Embryonic facial prominence (tissue), 1 donor: ENCODE measurements at regions not wholly inside any gene's neighbourhood (a gene's known extent, or its start where the extent isn't known, plus 50 kb on each side); places are given as distances from the start of the nearest gene placed in this dataset.

Experiments used
- DNase-seq: peaks from one replicate; pipeline ENCODE4 v3.0.0-alpha.2; 2016; ENCODE audit errors: extremely low spot score

DNA sequence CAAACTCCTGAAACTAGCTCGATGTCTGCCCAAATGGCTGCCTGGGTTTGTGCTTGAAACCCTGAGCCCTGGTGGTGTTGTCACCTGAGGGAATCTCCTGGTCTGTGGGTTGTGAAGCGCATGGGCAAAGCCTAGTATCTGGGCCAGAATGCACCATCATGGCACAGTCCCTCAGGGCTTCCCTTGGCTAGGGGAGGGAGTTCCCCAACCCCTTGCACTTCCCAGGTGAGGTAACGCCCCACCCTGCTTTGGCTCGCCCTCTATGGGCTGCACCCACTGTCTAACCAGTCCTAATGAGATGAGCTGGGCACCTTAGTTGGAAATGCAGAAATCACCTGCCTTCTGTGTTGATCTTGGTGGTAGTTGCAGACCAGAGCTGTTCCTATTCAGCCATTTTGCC lies 152.9 kb upstream of the MAP3K7 start:
- DNase-seq: no peak

DNA sequence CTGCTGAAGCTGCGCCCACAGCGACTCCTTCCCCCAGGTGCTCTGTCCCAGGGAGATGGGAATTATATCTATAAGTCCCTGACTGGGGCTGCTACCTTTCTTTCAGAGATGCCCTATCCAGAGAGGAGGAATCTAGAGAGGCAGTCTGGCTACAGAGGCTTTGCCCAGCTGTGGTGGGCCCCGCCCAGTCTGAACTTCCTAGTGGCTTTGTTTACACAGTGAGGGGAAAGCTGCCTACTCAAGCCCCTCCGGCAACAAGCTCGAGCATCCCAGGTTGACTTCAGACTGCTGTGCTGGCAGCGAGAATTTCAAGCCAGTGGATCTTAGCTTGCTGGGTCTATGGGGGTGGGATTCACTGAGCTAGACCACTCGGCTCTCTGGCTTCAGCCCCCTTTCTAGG lies 152.5 kb upstream of the MAP3K7 start:
- DNase-seq: no peak

DNA sequence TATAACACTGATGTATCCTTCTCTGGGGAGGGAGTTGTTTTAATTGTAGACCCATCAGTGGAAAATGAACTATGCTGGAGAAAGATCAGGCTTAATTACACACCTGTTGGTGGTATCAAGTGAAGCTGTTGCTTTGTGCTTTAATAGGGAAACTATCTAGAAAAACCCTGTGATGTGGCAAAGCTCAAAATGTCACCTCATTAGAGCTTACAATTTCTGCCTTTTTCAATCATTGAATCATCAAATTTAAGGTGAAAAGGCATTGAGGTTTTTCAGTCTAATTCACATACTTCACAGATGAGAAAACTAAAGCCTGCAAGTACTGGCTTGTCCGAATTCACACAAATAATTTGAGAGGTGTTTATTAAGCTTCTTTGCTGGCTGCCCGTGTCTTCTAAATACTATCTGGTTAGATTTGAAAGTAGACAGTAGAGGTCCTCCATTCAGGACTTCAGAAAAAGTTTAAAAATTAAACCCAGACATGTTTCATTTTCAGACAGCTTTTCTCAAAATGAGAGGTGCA lies 143.3 kb upstream of the MAP3K7 start:
- no peak for DNase-seq

DNA sequence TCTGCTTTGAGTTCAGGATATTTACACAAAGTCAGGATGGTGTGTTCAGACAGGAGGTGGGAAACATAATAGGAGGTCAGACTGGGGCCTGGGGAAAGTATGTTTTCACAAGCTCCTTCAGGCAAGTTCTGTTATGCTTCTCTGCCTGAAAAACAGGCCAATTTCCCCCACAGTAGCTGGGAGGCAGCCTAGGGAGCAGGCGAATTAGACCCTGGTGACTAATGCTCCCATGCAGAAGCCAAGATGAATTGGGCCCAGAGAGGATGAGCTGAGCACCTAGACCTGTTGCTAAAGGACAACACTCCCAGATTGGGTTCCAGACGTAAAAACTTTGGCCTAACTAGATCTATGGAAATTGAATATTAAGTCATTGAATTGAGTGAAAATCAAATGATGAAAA lies 142.2 kb upstream of the MAP3K7 start:
- DNase-seq: no peak

DNA sequence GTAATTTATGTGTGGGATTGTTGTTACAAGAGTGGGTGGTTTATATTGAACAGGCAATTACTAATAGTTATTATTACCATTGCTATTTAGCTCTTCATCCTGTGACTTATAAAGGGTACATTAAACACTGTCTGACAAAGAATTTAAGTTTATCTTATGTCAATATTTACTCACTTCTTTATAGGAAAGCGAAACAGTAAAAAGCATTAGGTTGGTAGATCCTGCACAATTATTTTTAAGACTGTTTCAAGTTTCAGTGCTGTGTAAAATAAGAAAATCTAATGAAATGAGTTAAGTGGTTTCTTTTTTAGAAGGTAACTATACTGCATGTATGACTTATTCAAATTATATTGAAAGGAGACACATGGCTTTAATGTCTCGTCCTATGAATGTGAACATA lies 135.8 kb upstream of the MAP3K7 start:
- no peak for DNase-seq

DNA sequence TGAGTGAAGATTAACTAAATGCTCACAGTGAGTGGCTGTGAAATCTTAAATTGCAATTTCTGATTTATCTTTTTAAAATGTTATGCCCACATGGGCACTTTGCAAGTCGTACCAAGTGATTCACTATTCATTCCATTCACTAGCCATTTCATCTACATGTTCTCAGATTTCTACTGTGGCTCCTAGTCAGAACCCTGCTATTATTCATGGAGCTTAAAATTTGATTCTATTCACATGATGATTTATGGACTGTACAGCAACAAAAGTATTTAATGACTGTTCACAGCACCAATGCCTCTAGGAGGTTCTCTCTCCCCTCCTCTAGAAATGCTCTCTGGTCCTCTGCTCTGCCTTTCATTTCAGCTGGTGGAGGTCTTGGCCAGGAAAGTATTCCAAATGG lies 133.5 kb upstream of the MAP3K7 start:
- DNase-seq: no peak

DNA sequence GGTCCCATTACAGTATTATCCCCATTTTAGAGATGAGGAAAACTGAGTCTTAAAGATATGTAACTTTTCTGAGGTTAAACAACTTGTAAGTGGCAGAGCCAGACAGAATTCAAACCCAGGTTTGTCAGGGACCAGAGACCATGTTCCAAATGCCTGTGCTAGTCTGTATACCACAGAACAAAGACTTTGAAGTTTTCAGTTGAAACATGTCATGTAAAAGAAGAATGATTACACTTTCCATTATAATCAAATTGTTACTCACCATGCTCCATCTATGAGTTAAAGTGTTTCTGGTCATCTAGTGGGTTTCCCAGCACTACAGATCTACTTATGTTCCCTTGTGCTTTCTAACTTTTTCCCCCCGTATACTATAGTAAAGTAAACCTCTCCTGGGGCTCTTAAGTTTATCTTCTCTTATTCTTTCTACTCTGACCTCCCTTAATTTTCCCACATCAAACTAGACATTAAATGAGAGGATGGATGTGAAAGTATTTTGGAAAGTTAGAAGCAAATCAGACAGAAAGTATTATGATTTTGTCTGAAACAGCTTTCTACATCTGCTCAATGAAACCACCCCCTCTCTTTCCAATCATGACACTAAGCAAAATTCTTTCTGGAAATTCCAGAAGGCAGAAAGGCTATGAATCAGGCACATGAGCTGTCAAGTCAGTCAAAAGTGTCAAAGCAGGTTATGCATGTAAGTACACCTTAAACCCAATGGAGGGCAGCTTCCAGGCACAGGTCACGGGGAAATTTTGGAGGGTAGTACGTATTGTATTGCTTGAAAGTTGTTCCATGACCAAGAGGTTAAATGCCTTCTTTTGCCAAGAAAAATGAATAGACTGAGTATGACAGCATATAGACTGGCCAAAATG lies 132.7 kb upstream of the MAP3K7 start:
- no peak for DNase-seq

DNA sequence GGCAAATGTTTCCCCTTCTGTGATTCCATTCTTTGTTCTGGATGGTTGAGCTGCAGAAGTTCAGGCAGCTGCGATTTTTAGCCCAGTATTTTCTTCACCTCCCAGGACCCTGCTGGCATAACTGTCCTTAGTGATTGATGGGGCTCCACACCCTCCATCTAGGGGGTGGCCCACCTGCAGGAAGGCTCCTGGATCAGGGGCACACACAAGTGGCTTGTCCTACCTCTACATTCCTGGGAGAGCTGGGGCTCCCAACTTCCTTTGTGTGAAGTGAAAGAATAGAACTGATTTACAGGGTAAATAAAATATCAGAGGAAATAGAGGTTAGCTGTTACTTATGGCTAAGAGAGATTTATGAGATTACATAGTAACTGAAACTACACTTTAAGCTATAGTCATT lies 129.5 kb upstream of the MAP3K7 start:
- no peak for DNase-seq

DNA sequence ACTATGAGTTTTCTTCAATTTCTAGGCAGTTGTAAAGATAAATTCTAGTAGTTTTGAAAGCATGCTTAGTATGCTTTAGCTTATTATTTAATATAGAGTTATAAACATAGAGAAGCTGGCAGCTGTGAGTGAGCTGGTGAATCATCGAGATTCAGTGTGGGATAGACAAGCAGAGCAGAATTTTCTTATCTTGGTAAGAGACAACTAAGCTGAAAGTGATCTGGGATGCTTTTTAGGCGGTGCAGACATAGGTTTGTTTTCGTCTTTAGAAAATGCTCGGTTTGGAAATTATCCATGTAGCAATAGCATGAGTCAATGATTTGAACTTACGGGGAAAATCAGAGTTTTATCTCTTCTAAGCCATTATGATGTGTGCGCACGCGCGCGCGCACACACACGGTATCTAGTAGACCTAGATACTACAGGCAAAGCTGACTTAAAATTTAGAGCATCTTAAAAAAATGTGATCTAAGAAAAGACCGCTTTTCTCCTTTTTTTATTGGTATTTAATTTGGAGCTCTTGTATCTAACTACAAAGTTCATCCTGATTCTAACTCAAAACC lies 128.3 kb upstream of the MAP3K7 start:
- no peak for DNase-seq

DNA sequence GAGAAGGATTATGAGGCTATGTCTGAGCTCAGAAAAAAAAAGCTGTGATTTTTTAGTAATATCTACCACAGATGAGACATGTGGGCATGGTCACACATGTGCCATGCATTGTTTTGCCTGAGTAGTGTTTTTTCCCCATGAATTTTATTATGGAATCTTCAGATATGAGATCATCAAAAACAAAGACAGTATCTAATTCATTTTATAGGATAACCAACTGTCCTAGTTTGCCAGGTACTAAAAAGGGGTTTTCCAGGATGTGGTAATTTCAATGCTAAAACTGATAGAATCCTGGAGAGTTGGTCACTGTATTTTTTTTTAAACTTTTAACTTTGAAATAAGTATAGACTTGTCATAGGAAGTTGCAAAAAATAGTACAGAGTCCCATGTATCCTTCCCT lies 127.4 kb upstream of the MAP3K7 start:
- no peak for DNase-seq

DNA sequence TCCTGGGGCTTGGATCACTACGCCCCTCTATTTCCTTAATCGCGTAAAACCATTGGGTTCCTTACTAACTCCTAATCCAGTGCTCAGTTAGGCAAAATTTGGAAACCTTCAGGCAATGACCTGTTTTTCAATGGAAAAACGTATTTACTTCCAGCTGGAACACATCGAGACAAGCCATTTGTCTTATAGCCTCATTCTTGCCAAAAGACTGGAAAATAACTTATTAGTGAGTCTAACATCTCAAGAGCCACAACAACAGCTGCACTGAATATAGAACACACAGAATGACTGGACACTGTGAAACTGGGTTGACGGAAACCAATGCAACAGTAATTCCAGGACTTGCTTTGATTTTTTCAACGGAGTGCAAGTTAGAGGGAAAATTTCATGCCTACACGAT lies 125.2 kb upstream of the MAP3K7 start:
- no peak for DNase-seq

DNA sequence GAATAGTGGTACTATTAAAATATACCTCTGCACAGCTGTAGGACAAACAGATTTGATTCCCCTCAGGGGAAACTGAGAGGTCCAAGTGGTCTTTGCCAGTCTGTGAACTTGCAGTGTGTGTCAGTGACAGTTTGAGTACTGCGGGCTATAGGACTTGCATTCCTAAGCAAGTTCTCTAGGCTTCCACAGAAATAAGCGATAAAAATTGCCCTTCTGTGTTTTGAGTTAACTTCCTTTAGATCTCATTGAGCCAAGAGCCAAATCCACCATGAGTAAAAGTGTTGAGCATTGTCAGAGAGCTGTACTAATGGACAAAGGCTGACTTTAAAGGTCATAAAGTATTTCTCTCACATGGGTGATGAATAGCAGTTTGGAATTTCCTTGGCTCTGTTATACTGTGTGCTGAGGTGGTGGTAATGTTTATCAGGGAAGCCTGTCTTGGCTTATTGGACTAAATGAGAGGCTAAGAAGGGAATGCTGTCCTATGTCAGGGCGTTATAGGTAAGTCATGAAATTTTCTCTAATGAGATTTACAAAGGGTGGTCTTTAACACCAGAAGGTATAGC lies 122.6 kb upstream of the MAP3K7 start:
- no peak for DNase-seq

DNA sequence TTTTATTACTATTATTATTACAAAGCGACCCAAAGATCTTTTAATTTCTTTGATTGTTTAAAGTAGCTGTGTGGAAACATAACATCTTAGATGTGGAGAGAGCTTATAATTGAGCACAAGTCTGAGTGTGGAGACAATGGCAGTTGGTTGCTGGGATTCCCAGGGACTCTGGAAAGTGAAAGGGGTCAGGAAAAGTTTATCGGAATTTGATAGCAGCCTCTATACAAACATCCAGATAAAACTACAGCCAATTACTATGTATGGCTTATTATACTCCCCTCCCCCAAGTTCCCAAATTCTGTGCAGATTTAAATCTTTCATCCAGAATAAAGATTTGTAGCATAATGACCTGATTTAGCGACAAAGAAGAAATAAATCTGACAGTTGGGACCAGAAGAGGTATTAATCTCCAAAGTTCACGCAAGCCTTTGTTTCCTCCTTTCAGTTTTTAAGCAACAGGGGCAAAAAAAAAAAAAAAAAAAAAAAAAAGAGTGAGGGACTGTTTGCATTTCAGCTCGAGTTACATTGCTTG lies 121.4 kb upstream of the MAP3K7 start:
- DNase-seq: no peak

DNA sequence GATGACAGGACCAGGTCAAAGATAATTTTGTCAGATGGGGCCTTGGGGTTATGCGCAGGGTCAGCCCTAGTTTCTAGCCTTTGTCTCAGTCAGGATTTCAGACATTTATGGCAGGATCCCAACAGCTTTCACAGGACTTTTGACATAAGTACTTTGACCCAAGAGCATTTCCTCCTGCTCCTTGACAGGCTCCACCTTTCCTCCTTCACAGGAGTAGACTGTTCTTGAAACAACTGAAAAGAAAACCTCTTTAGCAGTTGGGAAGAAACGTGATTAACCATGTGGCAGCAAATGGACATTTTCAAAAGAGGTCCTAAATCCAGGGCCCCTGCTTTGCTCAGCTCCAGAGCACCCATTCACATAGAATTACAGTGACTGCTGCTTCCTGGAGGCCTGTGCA lies 120.4 kb upstream of the MAP3K7 start:
- no peak for DNase-seq

DNA sequence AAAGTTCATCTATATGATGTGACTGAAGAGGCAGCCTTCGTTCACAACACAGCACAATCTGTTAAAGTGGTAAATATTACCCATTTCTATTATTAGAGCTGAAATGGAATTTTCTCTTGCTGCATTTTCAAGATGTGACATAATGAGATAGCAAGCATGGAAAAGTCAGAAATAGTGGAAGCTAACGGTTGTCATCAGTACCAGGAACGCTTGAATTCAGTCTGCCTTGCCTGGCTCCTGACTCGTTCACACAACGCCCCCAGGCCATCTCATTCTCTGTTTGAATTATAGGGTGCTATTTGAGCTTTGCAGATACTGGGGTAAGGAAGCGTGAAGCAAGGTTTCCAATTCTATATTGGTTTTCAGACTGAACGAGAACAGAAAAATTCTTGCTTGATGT lies 116.5 kb upstream of the MAP3K7 start:
- DNase-seq: no peak

DNA sequence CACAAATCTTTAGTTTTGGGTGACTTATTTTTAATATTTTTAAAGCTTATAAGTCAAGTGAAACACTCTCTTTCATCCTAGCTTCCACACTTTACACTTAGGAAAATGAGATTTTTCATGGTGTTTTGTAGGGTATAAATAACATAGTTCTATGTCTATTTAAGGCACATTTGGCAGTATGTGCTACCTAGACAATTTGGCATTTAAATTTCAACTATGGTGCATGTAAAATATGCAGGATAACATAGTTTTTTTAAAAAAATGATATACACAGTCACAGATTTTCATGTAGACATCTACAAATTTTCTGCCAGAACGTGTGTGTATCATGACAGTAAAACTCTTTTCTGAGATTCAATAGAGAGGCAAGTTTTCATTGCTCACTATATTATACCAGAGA lies 115.1 kb upstream of the MAP3K7 start:
- no peak for DNase-seq

DNA sequence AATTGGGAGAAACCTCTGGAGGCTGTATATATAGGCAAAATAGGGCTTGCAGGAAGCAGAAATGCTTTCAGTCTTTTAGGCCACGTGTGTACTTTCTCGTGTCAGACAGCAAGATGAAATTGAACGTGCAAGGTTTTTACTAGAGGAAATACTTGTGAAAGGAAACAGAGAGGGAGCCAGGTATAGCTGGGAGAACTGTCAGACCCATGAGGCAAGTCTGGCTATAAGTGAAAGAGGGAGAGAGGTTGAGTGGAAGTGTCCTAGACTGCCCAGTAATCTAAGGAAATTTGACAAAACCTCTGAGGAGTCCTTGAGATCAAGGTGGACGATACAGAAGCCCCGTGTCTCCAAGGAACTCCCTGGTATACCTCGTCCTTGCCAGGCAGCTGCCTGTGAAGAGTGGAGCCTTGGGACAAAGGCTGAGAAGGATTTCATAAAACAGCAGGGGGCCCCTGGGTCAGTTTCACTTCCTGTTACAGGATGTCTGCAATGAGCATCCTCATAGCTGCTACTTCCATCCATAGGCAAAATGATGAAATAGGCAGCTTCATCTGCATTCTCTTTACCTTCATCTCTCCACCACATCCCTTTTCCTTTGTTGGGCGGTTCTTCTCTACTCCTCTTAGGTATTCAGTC lies 114.4 kb upstream of the MAP3K7 start:
- no peak for DNase-seq

DNA sequence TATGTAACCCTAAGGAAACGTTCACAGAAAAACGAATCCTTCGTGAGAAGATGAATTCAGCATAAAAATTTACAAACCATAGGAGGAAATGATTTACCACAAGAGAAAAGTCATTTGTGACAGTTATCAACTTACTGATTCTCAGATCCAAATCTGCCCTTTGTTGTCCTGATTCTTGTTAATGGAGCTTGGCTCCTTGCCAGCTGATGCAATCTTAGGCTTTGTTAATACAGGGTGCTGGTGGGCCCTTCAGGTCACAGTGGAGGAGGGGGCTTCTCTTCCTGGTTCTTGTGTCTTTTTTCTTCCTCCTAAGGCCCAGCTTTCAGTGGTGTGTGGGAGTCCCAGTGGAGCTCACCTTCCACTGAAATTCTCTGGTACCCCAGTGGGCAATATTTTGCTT lies 108.4 kb upstream of the MAP3K7 start:
- no peak for DNase-seq

DNA sequence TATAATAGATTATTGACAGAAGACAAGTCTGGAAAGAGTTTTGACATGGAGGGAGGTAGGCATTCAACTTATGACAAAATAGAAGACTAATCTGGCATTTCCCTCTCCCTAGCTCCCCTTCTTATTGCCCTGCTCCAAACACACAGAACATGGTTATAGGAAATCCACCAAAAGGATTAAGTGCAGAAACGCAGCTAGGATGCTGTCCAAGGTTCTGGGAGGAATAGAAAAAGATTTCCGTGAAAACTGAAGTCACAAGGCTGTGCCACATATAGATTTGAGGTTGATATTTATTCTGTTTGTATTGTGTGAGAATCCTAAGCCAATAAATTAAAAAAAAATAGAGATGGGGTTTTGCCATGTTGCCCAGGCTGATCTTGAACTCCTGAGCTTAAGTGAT lies 107.9 kb upstream of the MAP3K7 start:
- DNase-seq: no peak

DNA sequence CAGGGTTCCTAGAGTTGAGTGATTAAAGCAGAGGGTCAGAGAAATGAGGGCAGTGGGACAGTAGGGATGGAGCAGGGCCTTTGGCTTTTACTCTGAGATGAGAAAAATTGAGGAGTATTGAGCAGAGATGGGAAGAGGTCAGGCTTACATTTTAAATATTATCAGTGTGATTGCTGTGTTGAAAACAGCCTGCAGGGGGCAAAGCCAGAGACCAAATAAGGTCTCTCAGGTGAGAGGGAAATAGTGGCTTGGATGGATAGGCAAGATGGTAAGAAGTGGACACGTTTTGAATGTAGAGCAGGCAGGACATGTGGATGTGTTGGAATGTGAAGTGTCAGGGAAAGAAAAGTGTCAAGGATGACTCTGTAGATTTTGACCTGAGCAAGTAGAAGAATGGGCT lies 105.0 kb upstream of the MAP3K7 start:
- no peak for DNase-seq

DNA sequence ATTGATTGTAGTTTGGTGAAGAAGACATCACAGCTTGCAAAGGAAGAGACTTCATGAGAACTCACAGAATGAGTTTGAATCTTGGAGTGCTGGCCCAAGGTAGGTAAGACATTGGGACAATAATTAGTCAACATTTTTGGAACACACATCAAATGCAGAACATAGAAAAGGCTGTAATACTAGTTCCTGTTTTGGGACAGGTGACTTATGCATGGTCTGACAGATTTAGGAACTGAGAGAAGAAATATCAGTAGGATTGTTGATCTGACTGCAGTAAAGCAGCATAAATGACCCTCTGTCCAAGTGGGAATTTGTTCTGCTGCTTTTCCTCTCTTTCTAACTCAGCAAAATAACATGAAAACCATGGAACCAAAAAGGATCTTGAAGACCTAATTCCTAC lies 102.3 kb upstream of the MAP3K7 start:
- no peak for DNase-seq

DNA sequence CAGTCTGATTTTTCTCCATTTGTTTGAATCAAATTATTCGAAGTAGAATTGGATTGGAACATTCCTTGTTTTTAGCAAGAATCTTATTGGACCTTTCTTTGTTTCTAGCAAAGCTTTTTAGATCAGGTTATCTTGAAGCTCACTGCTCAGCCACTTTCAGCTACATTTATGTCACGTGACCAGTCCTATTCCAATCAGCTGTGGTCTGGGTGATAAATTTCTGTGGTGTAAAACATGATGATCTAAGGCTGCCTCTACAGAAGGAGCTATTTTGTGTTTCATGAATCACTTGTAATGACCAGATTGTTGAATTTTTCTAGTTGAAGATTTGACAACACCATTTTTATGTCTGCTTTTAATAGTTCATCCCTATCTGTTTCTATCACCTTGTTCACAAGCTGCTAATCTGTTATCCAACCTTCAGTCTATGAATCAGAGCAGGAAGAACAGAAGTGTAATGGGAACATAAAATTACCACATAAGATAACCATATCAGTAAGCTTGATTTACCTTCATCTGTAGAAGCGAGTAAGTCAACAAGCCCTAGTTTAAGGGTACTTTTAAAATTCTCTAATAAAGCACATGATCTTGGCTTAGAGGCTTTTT lies 101.0 kb upstream of the MAP3K7 start:
- DNase-seq: no peak
